ENCODE measurements at regions not wholly inside any gene's neighbourhood (a gene's known extent, or its start where the extent isn't known, plus 50 kb on each side); places are given as distances from the start of the nearest gene placed in this dataset.

DNA sequence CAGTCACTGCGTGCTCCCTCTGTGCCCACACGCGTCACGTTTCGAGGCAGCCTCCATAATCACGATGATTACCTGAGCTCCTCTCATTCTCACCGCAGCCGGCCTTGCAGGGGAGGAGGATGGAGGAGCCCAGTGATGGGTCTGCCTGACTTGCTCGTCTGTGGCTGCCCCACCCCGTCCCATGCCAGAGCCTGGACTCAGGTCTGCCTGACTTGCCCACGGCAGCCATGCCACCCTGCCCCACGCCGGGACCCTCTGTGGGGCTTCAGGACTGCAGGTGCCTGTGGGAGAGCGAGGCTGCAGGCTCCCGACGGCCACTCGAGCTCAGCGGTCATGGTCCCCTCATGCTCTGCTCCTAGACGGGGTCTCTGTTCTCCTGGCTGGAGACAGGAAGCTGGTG lies 1025.1 kb downstream of the BRD1 start:
- TF ChIP-seq ZNF565 (CRISPR knock-in tag; conservative IDR thresholded peaks at IDR 0.05; ENCODE audit: low read depth) (no peak), RARB (CRISPR knock-in tag; IDR thresholded peaks at IDR 0.05) (no peak), CREB5 (CRISPR knock-in tag; IDR thresholded peaks at IDR 0.05; ENCODE audit: low read depth) (no peak), TCF4 (CRISPR knock-in tag; IDR thresholded peaks at IDR 0.05; ENCODE audit: borderline replicate concordance) (no peak), ZFP3 (CRISPR knock-in tag; IDR thresholded peaks at IDR 0.05) (no peak), TSHZ2 (CRISPR knock-in tag; IDR thresholded peaks at IDR 0.05) (no peak), ISL1 (CRISPR knock-in tag; IDR thresholded peaks at IDR 0.05) (no peak), POU6F1 (CRISPR knock-in tag; IDR thresholded peaks at IDR 0.05; ENCODE audit: borderline replicate concordance, low read depth) (no peak), ZNF8 (CRISPR knock-in tag; IDR thresholded peaks at IDR 0.05) (no peak), OSR1 (CRISPR knock-in tag; IDR thresholded peaks at IDR 0.05) (no peak), ZFP30 (CRISPR knock-in tag; IDR thresholded peaks at IDR 0.05) (no peak)
- TF ChIP-seq, protein P1, sequence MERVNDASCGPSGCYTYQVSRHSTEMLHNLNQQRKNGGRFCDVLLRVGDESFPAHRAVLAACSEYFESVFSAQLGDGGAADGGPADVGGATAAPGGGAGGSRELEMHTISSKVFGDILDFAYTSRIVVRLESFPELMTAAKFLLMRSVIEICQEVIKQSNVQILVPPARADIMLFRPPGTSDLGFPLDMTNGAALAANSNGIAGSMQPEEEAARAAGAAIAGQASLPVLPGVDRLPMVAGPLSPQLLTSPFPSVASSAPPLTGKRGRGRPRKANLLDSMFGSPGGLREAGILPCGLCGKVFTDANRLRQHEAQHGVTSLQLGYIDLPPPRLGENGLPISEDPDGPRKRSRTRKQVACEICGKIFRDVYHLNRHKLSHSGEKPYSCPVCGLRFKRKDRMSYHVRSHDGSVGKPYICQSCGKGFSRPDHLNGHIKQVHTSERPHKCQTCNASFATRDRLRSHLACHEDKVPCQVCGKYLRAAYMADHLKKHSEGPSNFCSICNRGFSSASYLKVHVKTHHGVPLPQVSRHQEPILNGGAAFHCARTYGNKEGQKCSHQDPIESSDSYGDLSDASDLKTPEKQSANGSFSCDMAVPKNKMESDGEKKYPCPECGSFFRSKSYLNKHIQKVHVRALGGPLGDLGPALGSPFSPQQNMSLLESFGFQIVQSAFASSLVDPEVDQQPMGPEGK (CRISPR knock-in tag; IDR thresholded peaks at IDR 0.05; ENCODE audit: borderline replicate concordance): no peak
- TF ChIP-seq, protein P2, sequence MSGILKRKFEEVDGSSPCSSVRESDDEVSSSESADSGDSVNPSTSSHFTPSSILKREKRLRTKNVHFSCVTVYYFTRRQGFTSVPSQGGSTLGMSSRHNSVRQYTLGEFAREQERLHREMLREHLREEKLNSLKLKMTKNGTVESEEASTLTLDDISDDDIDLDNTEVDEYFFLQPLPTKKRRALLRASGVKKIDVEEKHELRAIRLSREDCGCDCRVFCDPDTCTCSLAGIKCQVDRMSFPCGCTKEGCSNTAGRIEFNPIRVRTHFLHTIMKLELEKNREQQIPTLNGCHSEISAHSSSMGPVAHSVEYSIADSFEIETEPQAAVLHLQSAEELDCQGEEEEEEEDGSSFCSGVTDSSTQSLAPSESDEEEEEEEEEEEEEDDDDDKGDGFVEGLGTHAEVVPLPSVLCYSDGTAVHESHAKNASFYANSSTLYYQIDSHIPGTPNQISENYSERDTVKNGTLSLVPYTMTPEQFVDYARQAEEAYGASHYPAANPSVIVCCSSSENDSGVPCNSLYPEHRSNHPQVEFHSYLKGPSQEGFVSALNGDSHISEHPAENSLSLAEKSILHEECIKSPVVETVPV (CRISPR knock-in tag; IDR thresholded peaks at IDR 0.05): no peak

Data from SK-N-SH treated with all-trans-retinoic acid at 6 μM for 48 hours (cell line).